ENCODE measurements at regions not wholly inside any gene's neighbourhood (a gene's known extent, or its start where the extent isn't known, plus 50 kb on each side); places are given as distances from the start of the nearest gene placed in this dataset.

DNA sequence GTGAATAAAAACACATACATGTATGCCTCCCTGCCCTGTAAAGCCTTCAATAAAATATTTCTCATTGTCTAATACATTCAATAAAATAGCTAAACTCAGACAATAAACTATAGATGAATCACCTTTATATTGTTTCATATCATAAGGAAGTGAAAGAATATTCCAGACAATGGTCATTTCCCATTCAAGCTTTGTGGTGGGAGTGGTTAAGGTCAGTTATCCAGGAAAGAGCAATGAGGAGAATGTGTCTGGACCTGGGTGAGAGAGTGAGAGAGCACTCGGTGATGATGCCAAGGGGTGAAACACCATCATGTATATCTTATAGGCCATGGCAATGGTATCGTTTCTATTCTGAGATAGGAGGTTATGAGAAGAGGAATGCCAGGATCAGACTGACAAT is 197.8 kb downstream of the PDHA2 start:
- no peak overlapping the region for H3K9ac ChIP-seq (ENCODE audit: low read depth, low read length)
- no peak overlapping the region for H2AFZ ChIP-seq (replicated peaks; ENCODE audit: low read length, poor library complexity)
- no peak overlapping the region for H3K18ac ChIP-seq (ENCODE audit: low read depth, low read length)
- no CpG with 5 or more reads among the region's 2 CpGs for WGBS, 2 experiments (ENCODE audit: extremely low coverage in 2 of 2, insufficient read length in 1 of 2)
- no peak for DNase-seq
- H2BK120ac ChIP-seq (ENCODE audit: low read depth, low read length) = no peak overlapping the region
- no peak overlapping the region for H3K4me2 ChIP-seq (ENCODE audit: low read depth, low read length)
- no peak overlapping the region for H3K4ac ChIP-seq (ENCODE audit: low read depth, low read length)
- H2BK5ac ChIP-seq (ENCODE audit: low read depth, low read length, poor library complexity, severe bottlenecking) = no peak overlapping the region
- no peak for ATAC-seq (ENCODE audit: low read depth)
- H4K8ac ChIP-seq (ENCODE audit: low read depth in 2 of 2, low read length in 2 of 2) = no peak overlapping the region
- H3K14ac ChIP-seq (replicated peaks; ENCODE audit: low read depth, low read length) = no peak overlapping the region
- no peaks in the 10 kb centered on the region for H3K79me1 ChIP-seq (ENCODE audit: low read depth in 1 of 2, low read length in 2 of 2)
- no peaks in the 10 kb centered on the region for H4K20me1 ChIP-seq (ENCODE audit: insufficient read depth, low read length)
- POLR2A ChIA-PET (ENCODE audit: unreplicated experiment) = no interaction called here
- peaks cover 4% of the 10 kb centered on the region; the same call in 1 of the 2 replicates for H3K9me3 ChIP-seq (ENCODE audit: control insufficient read depth, insufficient read depth, low read length)
- H2AK5ac ChIP-seq (ENCODE audit: low read depth, low read length) = no peak overlapping the region
- H3K27me3 ChIP-seq (ENCODE audit: control insufficient read depth, insufficient read depth, low read length) = no peaks in the 10 kb centered on the region
- H3K27ac ChIP-seq (ENCODE audit: insufficient read depth, low read length) = no peak overlapping the region
- H2AK9ac ChIP-seq (replicated peaks; ENCODE audit: low read depth, low read length, poor library complexity) = no peak overlapping the region
- no peaks in the 10 kb centered on the region for H3K4me1 ChIP-seq (ENCODE audit: control insufficient read depth, insufficient read depth, low read length)
- H3K4me3 ChIP-seq (ENCODE audit: insufficient read depth, low read depth, low read length) = no peak overlapping the region
- in situ Hi-C loops (cut with MboI; ENCODE audit: low sequenced_read_pairs) = no loop called here
- CTCF ChIA-PET = no interaction called here
- intact Hi-C loops (cut with micrococcal nuclease) = loop anchor here (10.0 kb wide), 1 partner anchor 873 kb away; no protein-coding TSS in a partner anchor
- no peak overlapping the region for H2BK20ac ChIP-seq (ENCODE audit: low read depth, low read length)
- no peak overlapping the region for H2BK15ac ChIP-seq (ENCODE audit: low read depth, low read length)
- no peak for TF ChIP-seq POLR2A (IDR thresholded peaks at IDR 0.05; ENCODE audit: low read depth, low read length)
- TF ChIP-seq FOS (IDR thresholded peaks at IDR 0.05; ENCODE audit: low read depth, low read length) = no peak
- no peak for TF ChIP-seq SMC3 (IDR thresholded peaks at IDR 0.05; ENCODE audit: low read depth, low read length)
- no peak for TF ChIP-seq BHLHE40 (IDR thresholded peaks at IDR 0.05; ENCODE audit: low read depth, low read length)
- TF ChIP-seq MAFK (IDR thresholded peaks at IDR 0.05; ENCODE audit: low read depth, low read length) = no peak
- no peak for TF ChIP-seq MXI1 (IDR thresholded peaks at IDR 0.05; ENCODE audit: borderline replicate concordance, low read depth, low read length)
- no peak for TF ChIP-seq RCOR1 (IDR thresholded peaks at IDR 0.05; ENCODE audit: insufficient replicate concordance, low read length)
- no peaks in the 10 kb centered on the region for H3K36me3 ChIP-seq (ENCODE audit: control insufficient read depth, insufficient read depth, low read length)
- no peak overlapping the region for H4K91ac ChIP-seq (ENCODE audit: insufficient read depth, low read depth, low read length)
- H3K23ac ChIP-seq (ENCODE audit: low read depth, low read length) = no peak overlapping the region
- H3K56ac ChIP-seq (ENCODE audit: extremely low read depth, insufficient read depth, low read length) = no peak overlapping the region
- BruUV-seq (replicated peaks) = no TSS peak
- no peaks in the 10 kb centered on the region for H3K9me1 ChIP-seq (ENCODE audit: insufficient read depth, low read length)
- dilution Hi-C loops (cut with HindIII; ENCODE audit: low sequenced_read_pairs, unreplicated experiment) = no loop called here
- no peak overlapping the region for H4K5ac ChIP-seq (ENCODE audit: low read depth, low read length)
